HEK293 (cell line): ENCODE measurements at regions not wholly inside any gene's neighbourhood (a gene's known extent, or its start where the extent isn't known, plus 50 kb on each side); places are given as distances from the start of the nearest gene placed in this dataset.

ENCODE experiments used
- CTCF ChIA-PET: fragments of 350-600 bp; formaldehyde crosslinking; extraction: SDS; loops from one replicate; lab custom pipeline; 2021; ENCODE audit warnings: antibody characterized with exemption; lab: Yijun Ruan, JAX
- POLR2A ChIA-PET: fragments of 300-600 bp; formaldehyde crosslinking; extraction: SDS; loops from one replicate; lab custom pipeline; 2020; ENCODE audit warnings: antibody characterized with exemption, inconsistent platforms; lab: Yijun Ruan, JAX
- H3K27ac ChIP-seq: fragments of 200-500 bp; sonication (Bioruptor generic); 2 replicates; pipeline ENCODE4 v1.5.1; 2014; ENCODE audit warnings: low read depth, low read length, control low read depth, inconsistent platforms; ENCODE audit errors: extremely low read depth
- H3K36me3 ChIP-seq, 2 experiments: fragments of 200-500 bp in 1 of 2; sonication (Bioruptor generic) in 1 of 2; 1 replicate in 1 of 2; 2 replicates in 1 of 2; pipeline ENCODE4 v1.5.1; 2014 to 2017; ENCODE audit warnings: inconsistent platforms in 2 of 2, low read length in 2 of 2; ENCODE audit not compliant: control insufficient read depth in 2 of 2, insufficient read depth in 1 of 2
- H3K4me1 ChIP-seq: fragments of 200-500 bp; sonication (Bioruptor generic); 2 replicates; pipeline ENCODE4 v1.5.1; 2014; ENCODE audit warnings: mild to moderate bottlenecking, low read length, inconsistent platforms; ENCODE audit not compliant: control insufficient read depth, insufficient read depth
- H3K4me3 ChIP-seq: 2 replicates; pipeline ENCODE4 v1.5.1; 2011; ENCODE audit warnings: low read depth, mild to moderate bottlenecking, control low read depth, low read length, moderate library complexity
- H3K9me3 ChIP-seq: fragments of 200-500 bp; sonication (Bioruptor generic); 2 replicates; pipeline ENCODE4 v1.5.1; 2014; ENCODE audit warnings: low read depth, low read length, inconsistent platforms; ENCODE audit not compliant: control insufficient read depth, insufficient read depth
- EGR2 ChIP-seq: fragments of 450-650 bp; formaldehyde crosslinking; IDR thresholded peaks from 2 replicates; pipeline ENCODE4 v1.5.1; 2016; ENCODE audit warnings: low read depth, missing biosample characterization, missing genetic modification characterization
- GLIS1 ChIP-seq: fragments of 450-650 bp; formaldehyde crosslinking; IDR thresholded peaks from 2 replicates; pipeline ENCODE4 v1.5.1; 2016; ENCODE audit warnings: missing biosample characterization, missing genetic modification characterization
- SCRT1 ChIP-seq: fragments of 450-650 bp; formaldehyde crosslinking; IDR thresholded peaks from 2 replicates; pipeline ENCODE4 v1.5.1; 2016; ENCODE audit warnings: missing biosample characterization, missing genetic modification characterization, borderline replicate concordance
- ZBTB1 ChIP-seq: fragments of 450-650 bp; formaldehyde crosslinking; IDR thresholded peaks from 2 replicates; pipeline ENCODE4 v1.5.1; 2016; ENCODE audit warnings: missing biosample characterization, missing genetic modification characterization
- ZNF175 ChIP-seq: fragments of 450-650 bp; formaldehyde crosslinking; IDR thresholded peaks from 2 replicates; pipeline ENCODE4 v1.5.1; 2016; ENCODE audit warnings: missing biosample characterization, missing genetic modification characterization
- ZNF184 ChIP-seq: fragments of 450-650 bp; IDR thresholded peaks from 2 replicates; pipeline ENCODE4 v1.5.1; 2018; ENCODE audit warnings: missing biosample characterization, mild to moderate bottlenecking, missing genetic modification characterization
- ZNF19 ChIP-seq: fragments of 450-650 bp; formaldehyde crosslinking; IDR thresholded peaks from 2 replicates; pipeline ENCODE4; 2016; ENCODE audit warnings: missing biosample characterization, missing genetic modification characterization, low read depth
- ZNF2 ChIP-seq: fragments of 450-650 bp; formaldehyde crosslinking; IDR thresholded peaks from 2 replicates; pipeline ENCODE4 v1.5.1; 2016; ENCODE audit warnings: missing biosample characterization, missing genetic modification characterization
- ZNF221 ChIP-seq: fragments of 450-650 bp; formaldehyde crosslinking; IDR thresholded peaks from 2 replicates; pipeline ENCODE4 v1.5.1; 2017; ENCODE audit warnings: missing biosample characterization, missing genetic modification characterization, borderline replicate concordance
- ZNF350 ChIP-seq: fragments of 450-650 bp; formaldehyde crosslinking; IDR thresholded peaks from 2 replicates; pipeline ENCODE4 v1.5.0; 2017; ENCODE audit warnings: missing biosample characterization, mild to moderate bottlenecking, missing genetic modification characterization
- ZNF354C ChIP-seq: fragments of 450-650 bp; formaldehyde crosslinking; IDR thresholded peaks from 2 replicates; pipeline ENCODE4 v1.5.1; 2016; ENCODE audit warnings: missing biosample characterization, missing genetic modification characterization, low read depth, borderline replicate concordance
- ZNF426 ChIP-seq: fragments of 450-650 bp; formaldehyde crosslinking; IDR thresholded peaks from 2 replicates; pipeline ENCODE4 v1.5.1; 2017; ENCODE audit warnings: missing biosample characterization, missing genetic modification characterization, mild to moderate bottlenecking, inconsistent platforms, moderate library complexity
- TF ChIP-seq, protein P1 (sequence below): fragments of 450-650 bp; formaldehyde crosslinking; conservative IDR thresholded peaks from 2 replicates; pipeline ENCODE4 v1.5.1; 2016; ENCODE audit warnings: low read depth, missing biosample characterization, missing genetic modification characterization
- TF ChIP-seq, protein P2 (sequence below): fragments of 450-650 bp; formaldehyde crosslinking; IDR thresholded peaks from 2 replicates; pipeline ENCODE4 v1.5.1; 2017; ENCODE audit warnings: missing biosample characterization, missing genetic modification characterization
- TF ChIP-seq, protein P3 (sequence below): fragments of 450-650 bp; formaldehyde crosslinking; IDR thresholded peaks from 2 replicates; pipeline ENCODE4 v1.5.1; 2016; ENCODE audit warnings: missing biosample characterization, missing genetic modification characterization
- TF ChIP-seq, protein P4 (sequence below): fragments of 450-650 bp; formaldehyde crosslinking; IDR thresholded peaks from 2 replicates; pipeline ENCODE4 v1.5.1; 2017; ENCODE audit warnings: missing biosample characterization, missing genetic modification characterization
- TF ChIP-seq, protein P5 (sequence below): fragments of 450-650 bp; formaldehyde crosslinking; IDR thresholded peaks from 2 replicates; pipeline ENCODE4 v1.5.1; 2016; ENCODE audit warnings: missing biosample characterization, missing genetic modification characterization

DNA sequence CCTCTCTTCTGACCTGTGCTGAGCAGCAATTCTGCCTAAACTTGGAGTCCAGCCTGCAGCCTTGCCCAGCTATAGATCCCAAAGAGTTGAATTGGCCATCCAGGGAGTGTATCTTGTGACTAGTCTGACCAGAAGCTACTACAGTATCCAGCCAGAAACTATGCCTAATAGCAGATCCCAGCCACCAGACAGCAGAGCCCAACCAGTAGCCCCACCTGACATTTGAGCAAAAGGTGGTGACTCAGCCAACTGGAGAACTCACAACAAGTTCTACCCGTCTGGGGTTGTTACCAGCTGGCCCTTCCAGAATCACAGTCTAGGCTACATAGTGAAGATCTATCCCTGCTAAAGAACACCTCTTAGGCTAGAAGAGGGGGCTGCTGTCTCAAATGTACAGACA, 315.0 kb downstream of the CRPPA start:
- no peaks in the 10 kb centered on the region for H3K4me1 ChIP-seq
- no peaks in the 10 kb centered on the region for H3K9me3 ChIP-seq
- TF ChIP-seq ZNF19 (tag by site-specific recombination): no peak
- TF ChIP-seq ZNF2 (tag by site-specific recombination): no peak
- TF ChIP-seq, protein P1, sequence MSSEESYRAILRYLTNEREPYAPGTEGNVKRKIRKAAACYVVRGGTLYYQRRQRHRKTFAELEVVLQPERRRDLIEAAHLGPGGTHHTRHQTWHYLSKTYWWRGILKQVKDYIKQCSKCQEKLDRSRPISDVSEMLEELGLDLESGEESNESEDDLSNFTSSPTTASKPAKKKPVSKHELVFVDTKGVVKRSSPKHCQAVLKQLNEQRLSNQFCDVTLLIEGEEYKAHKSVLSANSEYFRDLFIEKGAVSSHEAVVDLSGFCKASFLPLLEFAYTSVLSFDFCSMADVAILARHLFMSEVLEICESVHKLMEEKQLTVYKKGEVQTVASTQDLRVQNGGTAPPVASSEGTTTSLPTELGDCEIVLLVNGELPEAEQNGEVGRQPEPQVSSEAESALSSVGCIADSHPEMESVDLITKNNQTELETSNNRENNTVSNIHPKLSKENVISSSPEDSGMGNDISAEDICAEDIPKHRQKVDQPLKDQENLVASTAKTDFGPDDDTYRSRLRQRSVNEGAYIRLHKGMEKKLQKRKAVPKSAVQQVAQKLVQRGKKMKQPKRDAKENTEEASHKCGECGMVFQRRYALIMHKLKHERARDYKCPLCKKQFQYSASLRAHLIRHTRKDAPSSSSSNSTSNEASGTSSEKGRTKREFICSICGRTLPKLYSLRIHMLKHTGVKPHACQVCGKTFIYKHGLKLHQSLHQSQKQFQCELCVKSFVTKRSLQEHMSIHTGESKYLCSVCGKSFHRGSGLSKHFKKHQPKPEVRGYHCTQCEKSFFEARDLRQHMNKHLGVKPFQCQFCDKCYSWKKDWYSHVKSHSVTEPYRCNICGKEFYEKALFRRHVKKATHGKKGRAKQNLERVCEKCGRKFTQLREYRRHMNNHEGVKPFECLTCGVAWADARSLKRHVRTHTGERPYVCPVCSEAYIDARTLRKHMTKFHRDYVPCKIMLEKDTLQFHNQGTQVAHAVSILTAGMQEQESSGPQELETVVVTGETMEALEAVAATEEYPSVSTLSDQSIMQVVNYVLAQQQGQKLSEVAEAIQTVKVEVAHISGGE (tag by site-specific recombination): no peak
- no peak for TF ChIP-seq ZNF175 (tag by site-specific recombination)
- TF ChIP-seq ZNF221 (tag by site-specific recombination): no peak
- TF ChIP-seq, protein P2, sequence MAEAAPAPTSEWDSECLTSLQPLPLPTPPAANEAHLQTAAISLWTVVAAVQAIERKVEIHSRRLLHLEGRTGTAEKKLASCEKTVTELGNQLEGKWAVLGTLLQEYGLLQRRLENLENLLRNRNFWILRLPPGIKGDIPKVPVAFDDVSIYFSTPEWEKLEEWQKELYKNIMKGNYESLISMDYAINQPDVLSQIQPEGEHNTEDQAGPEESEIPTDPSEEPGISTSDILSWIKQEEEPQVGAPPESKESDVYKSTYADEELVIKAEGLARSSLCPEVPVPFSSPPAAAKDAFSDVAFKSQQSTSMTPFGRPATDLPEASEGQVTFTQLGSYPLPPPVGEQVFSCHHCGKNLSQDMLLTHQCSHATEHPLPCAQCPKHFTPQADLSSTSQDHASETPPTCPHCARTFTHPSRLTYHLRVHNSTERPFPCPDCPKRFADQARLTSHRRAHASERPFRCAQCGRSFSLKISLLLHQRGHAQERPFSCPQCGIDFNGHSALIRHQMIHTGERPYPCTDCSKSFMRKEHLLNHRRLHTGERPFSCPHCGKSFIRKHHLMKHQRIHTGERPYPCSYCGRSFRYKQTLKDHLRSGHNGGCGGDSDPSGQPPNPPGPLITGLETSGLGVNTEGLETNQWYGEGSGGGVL: no peak
- TF ChIP-seq, protein P3, sequence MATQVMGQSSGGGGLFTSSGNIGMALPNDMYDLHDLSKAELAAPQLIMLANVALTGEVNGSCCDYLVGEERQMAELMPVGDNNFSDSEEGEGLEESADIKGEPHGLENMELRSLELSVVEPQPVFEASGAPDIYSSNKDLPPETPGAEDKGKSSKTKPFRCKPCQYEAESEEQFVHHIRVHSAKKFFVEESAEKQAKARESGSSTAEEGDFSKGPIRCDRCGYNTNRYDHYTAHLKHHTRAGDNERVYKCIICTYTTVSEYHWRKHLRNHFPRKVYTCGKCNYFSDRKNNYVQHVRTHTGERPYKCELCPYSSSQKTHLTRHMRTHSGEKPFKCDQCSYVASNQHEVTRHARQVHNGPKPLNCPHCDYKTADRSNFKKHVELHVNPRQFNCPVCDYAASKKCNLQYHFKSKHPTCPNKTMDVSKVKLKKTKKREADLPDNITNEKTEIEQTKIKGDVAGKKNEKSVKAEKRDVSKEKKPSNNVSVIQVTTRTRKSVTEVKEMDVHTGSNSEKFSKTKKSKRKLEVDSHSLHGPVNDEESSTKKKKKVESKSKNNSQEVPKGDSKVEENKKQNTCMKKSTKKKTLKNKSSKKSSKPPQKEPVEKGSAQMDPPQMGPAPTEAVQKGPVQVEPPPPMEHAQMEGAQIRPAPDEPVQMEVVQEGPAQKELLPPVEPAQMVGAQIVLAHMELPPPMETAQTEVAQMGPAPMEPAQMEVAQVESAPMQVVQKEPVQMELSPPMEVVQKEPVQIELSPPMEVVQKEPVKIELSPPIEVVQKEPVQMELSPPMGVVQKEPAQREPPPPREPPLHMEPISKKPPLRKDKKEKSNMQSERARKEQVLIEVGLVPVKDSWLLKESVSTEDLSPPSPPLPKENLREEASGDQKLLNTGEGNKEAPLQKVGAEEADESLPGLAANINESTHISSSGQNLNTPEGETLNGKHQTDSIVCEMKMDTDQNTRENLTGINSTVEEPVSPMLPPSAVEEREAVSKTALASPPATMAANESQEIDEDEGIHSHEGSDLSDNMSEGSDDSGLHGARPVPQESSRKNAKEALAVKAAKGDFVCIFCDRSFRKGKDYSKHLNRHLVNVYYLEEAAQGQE (tag by site-specific recombination): no peak
- TF ChIP-seq, protein P4, sequence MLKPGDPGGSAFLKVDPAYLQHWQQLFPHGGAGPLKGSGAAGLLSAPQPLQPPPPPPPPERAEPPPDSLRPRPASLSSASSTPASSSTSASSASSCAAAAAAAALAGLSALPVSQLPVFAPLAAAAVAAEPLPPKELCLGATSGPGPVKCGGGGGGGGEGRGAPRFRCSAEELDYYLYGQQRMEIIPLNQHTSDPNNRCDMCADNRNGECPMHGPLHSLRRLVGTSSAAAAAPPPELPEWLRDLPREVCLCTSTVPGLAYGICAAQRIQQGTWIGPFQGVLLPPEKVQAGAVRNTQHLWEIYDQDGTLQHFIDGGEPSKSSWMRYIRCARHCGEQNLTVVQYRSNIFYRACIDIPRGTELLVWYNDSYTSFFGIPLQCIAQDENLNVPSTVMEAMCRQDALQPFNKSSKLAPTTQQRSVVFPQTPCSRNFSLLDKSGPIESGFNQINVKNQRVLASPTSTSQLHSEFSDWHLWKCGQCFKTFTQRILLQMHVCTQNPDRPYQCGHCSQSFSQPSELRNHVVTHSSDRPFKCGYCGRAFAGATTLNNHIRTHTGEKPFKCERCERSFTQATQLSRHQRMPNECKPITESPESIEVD: no peak
- TF ChIP-seq, protein P5, sequence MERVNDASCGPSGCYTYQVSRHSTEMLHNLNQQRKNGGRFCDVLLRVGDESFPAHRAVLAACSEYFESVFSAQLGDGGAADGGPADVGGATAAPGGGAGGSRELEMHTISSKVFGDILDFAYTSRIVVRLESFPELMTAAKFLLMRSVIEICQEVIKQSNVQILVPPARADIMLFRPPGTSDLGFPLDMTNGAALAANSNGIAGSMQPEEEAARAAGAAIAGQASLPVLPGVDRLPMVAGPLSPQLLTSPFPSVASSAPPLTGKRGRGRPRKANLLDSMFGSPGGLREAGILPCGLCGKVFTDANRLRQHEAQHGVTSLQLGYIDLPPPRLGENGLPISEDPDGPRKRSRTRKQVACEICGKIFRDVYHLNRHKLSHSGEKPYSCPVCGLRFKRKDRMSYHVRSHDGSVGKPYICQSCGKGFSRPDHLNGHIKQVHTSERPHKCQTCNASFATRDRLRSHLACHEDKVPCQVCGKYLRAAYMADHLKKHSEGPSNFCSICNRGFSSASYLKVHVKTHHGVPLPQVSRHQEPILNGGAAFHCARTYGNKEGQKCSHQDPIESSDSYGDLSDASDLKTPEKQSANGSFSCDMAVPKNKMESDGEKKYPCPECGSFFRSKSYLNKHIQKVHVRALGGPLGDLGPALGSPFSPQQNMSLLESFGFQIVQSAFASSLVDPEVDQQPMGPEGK: no peak
- no peak for TF ChIP-seq ZNF350 (tag by site-specific recombination)
- no peaks in the 10 kb centered on the region for H3K36me3 ChIP-seq
- ChIA-PET CTCF (no interaction called here), POLR2A (interaction anchor here (0.7 kb wide), 1 partner anchor 168 kb away, joined by 5 read pairs; no protein-coding TSS in a partner anchor)
- no peak overlapping the region for H3K4me3 ChIP-seq
- no peak overlapping the region for H3K27ac ChIP-seq

DNA sequence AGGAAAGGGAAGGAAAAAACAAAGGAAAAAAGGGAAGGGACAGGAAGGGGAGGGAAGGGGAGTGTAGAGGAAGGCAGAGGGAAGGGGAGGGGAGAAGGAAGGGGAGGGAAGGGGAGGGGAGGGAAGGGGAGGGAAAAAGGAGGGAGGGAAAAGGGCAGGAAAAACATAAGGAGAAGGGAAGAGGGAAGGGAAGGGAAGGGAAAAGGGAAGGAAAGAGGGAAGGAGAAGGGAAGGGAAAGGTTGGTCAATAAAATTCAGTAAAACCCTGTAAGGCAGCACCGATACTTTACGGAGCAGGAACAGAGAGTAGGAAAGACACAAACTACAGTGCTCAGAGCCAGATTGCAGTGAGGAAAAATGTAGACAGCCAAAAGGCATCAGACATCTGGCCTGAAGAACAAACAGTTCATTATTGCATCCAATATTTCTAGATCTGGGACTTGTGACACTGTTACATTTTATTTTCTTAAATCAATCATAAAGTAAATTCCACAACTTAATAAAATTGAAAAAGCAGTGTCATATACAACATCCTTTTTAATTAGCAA, 322.0 kb downstream of the CRPPA start:
- Histone ChIP-seq H3K4me1 (no peaks in the 10 kb centered on the region), H3K27ac (no peak overlapping the region), H3K4me3 (no peak overlapping the region), H3K9me3 (no peaks in the 10 kb centered on the region), H3K36me3 (no peaks in the 10 kb centered on the region)
- TF ChIP-seq ZNF184 (tag by site-specific recombination): no peak
- no peak for TF ChIP-seq SCRT1 (tag by site-specific recombination)
- no peak for TF ChIP-seq ZNF354C (tag by site-specific recombination)
- no peak for TF ChIP-seq GLIS1 (tag by site-specific recombination)
- no peak for TF ChIP-seq ZBTB1 (tag by site-specific recombination)
- TF ChIP-seq, protein P4: no peak
- no peak for TF ChIP-seq ZNF426 (tag by site-specific recombination)
- TF ChIP-seq EGR2: no peak
- ChIA-PET CTCF (interaction anchor here (0.8 kb wide), 1 partner anchor 8 kb away, joined by 3 read pairs; no protein-coding TSS in a partner anchor), POLR2A (no interaction called here)
